ENCODE measurements at regions not wholly inside any gene's neighbourhood (a gene's known extent, or its start where the extent isn't known, plus 50 kb on each side); places are given as distances from the start of the nearest gene placed in this dataset.

- TF ChIP-seq POLR2A (IDR thresholded peaks at IDR 0.05; ENCODE audit: borderline replicate concordance, extremely low read depth, insufficient read depth, insufficient read length): no peak
- no peak for TF ChIP-seq CBX3 (IDR thresholded peaks at IDR 0.05; ENCODE audit: low read depth)
- TF ChIP-seq ELF1 (IDR thresholded peaks at IDR 0.05; ENCODE audit: borderline replicate concordance, low read depth): no peak
- no peak for TF ChIP-seq FOSL1 (IDR thresholded peaks at IDR 0.05; ENCODE audit: low read depth)
- no peak for TF ChIP-seq CEBPB (IDR thresholded peaks at IDR 0.05; ENCODE audit: low read depth)
These were observed 57.9 kb upstream of the RNU6-1 start (continued) for GRCh38 chr15:67897646-67898339.

GRCh38 chr15:67899596-67900283 is 59.9 kb upstream of the RNU6-1 start:
- ATAC-seq (no peak), DNase-seq (ENCODE audit: low read depth, low spot score) (no peak)
- Histone ChIP-seq H3K27ac (ENCODE audit: low read depth, low read length) (no peak overlapping the region), H3K4me2 (ENCODE audit: low read length) (no peak overlapping the region), H3K9me3 (ENCODE audit: control insufficient read depth in 1 of 2, insufficient read depth in 1 of 2, low read depth in 1 of 2, low read length in 2 of 2) (peaks cover 7 to 8% of the 10 kb centered on the region in 2 experiments; a peak in 2 of 4 replicates), H2AFZ (ENCODE audit: low read depth, low read length, poor library complexity, severe bottlenecking) (no peak overlapping the region), H3K9me2 (ENCODE audit: insufficient read depth) (no peaks in the 10 kb centered on the region), H3K4me3 (replicated peaks in 1 of 2; ENCODE audit: low read depth in 1 of 2, low read length in 2 of 2) (no peak overlapping the region), H4K20me1 (ENCODE audit: insufficient read depth) (no peaks in the 10 kb centered on the region), H3K4me1 (ENCODE audit: control insufficient read depth in 1 of 2, insufficient read depth in 2 of 2, low read length in 2 of 2) (no peaks in the 10 kb centered on the region), H3K79me2 (ENCODE audit: insufficient read depth, low read length) (no peaks in the 10 kb centered on the region), H3K9ac (ENCODE audit: low read length) (no peak overlapping the region), H3K27me3 (ENCODE audit: insufficient read depth, low read length) (no peaks in the 10 kb centered on the region), H3K36me3 (ENCODE audit: control insufficient read depth in 1 of 2, insufficient read depth in 2 of 2, low read length in 2 of 2) (no peaks in the 10 kb centered on the region)
- RAD21 ChIA-PET (ENCODE audit: low non-redundant PET in 1 of 2, low total read pairs in 2 of 2, uncharacterized antibody in 2 of 2, unreplicated experiment in 2 of 2): no interaction called here
- CTCF ChIA-PET: no interaction called here
- POLR2A ChIA-PET: no interaction called here
- intact Hi-C loops (cut with micrococcal nuclease): no loop called here
- TF ChIP-seq SRF (IDR thresholded peaks at IDR 0.05; ENCODE audit: low read depth): no peak
- no peak for TF ChIP-seq CBX3 (IDR thresholded peaks at IDR 0.05; ENCODE audit: low read depth)
- no peak for TF ChIP-seq EZH2phosphoT487 (IDR thresholded peaks at IDR 0.05; ENCODE audit: borderline replicate concordance)
- TF ChIP-seq ZBTB33 (IDR thresholded peaks at IDR 0.05; ENCODE audit: extremely low read depth, insufficient replicate concordance, low read length): no peak
- TF ChIP-seq RAD21 (IDR thresholded peaks at IDR 0.05; ENCODE audit: low read depth): no peak
- TF ChIP-seq SP1 (IDR thresholded peaks at IDR 0.05; ENCODE audit: low read depth): no peak
- no peak for TF ChIP-seq EGR1 (IDR thresholded peaks at IDR 0.05; ENCODE audit: low read depth)
- no peak for TF ChIP-seq ZNF274 (IDR thresholded peaks at IDR 0.05; ENCODE audit: low read depth, low read length)
- TF ChIP-seq REST (IDR thresholded peaks at IDR 0.05; ENCODE audit: low read depth): no peak
- TF ChIP-seq ZFX (IDR thresholded peaks at IDR 0.05): no peak
- TF ChIP-seq MAX (IDR thresholded peaks at IDR 0.05): no peak
- no TSS peak for BruUV-seq (replicated peaks)

All from HCT116 (cell line).